ENCODE measurements at regions not wholly inside any gene's neighbourhood (a gene's known extent, or its start where the extent isn't known, plus 50 kb on each side); places are given as distances from the start of the nearest gene placed in this dataset.

DNA sequence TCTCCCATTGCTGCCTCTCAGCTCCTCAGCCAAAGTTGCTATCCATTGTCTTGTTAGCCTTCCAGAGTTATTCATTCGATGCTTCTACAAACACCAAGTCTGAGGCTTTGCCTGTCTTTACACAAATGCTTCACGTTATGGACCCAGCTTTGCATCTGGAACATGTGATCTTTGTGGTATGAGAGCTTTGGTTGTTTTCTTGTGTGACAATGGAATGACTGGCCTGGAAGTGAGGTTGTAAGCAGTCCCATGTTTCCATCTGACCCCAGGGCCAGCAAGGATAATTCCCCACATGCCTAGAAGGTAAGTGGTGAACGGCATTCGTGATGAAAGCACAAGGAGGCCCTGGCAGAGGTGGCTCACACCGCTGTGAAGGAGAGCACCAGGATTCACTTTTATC, 866.7 kb upstream of the TMEM132C start:
- dilution Hi-C loops (cut with MboI; ENCODE audit: extremely low pct_ligation_motif_present, low sequenced_read_pairs) = no loop called here
- no peak for FAIRE-seq
- CTCF ChIA-PET = no interaction called here

More for the DNA sequence above, 866.7 kb upstream of the TMEM132C start:
- Histone ChIP-seq H3K79me2 (ENCODE audit: control insufficient read depth, insufficient read depth, low read length) (no peaks in the 10 kb centered on the region), H3K27ac (ENCODE audit: insufficient read depth, low read depth, low read length) (no peak overlapping the region), H3K4me1 (ENCODE audit: control insufficient read depth, extremely low read depth, insufficient read depth, low read length) (no peaks in the 10 kb centered on the region), H3K4me2 (ENCODE audit: insufficient read depth, low read length) (no peak overlapping the region), H4K20me1 (replicated peaks; ENCODE audit: control insufficient read depth, extremely low read depth, insufficient read depth, low read length) (no peaks in the 10 kb centered on the region), H3K36me3 (ENCODE audit: control insufficient read depth in 2 of 2, extremely low read depth in 1 of 2, insufficient read depth in 2 of 2, low read length in 2 of 2) (no peaks in the 10 kb centered on the region), H3K9me3 (replicated peaks; ENCODE audit: control insufficient read depth, insufficient read depth, low read length) (peaks cover 1% of the 10 kb centered on the region), H3K27me3 (ENCODE audit: control insufficient read depth in 2 of 2, insufficient read depth in 2 of 2, low read length in 2 of 2) (no peaks in the 10 kb centered on the region), H3K9ac (replicated peaks; ENCODE audit: extremely low read depth, insufficient read depth, low read length) (no peak overlapping the region), H2AFZ (ENCODE audit: low read depth, low read length) (no peak overlapping the region), H3K9me1 (replicated peaks; ENCODE audit: control insufficient read depth, extremely low read depth, insufficient read depth, low read length) (no peaks in the 10 kb centered on the region), H3K4me3 (replicated peaks in 1 of 3; ENCODE audit: insufficient read depth in 1 of 3, low read depth in 1 of 3, low read length in 3 of 3) (no peak overlapping the region)
- POLR2A ChIA-PET = no interaction called here
- no peak for TF ChIP-seq POLR2AphosphoS5 (IDR thresholded peaks at IDR 0.05; ENCODE audit: insufficient read depth, low read depth, low read length)
- no peak for TF ChIP-seq FOS (IDR thresholded peaks at IDR 0.05; ENCODE audit: borderline replicate concordance, insufficient read depth, low read length)
- TF ChIP-seq JUN (IDR thresholded peaks at IDR 0.05; ENCODE audit: borderline replicate concordance, insufficient read depth, insufficient read length, low read depth) = no peak
- no peak for TF ChIP-seq MYC (IDR thresholded peaks at IDR 0.05; ENCODE audit: low read depth, low read length)
- TF ChIP-seq, protein P1, sequence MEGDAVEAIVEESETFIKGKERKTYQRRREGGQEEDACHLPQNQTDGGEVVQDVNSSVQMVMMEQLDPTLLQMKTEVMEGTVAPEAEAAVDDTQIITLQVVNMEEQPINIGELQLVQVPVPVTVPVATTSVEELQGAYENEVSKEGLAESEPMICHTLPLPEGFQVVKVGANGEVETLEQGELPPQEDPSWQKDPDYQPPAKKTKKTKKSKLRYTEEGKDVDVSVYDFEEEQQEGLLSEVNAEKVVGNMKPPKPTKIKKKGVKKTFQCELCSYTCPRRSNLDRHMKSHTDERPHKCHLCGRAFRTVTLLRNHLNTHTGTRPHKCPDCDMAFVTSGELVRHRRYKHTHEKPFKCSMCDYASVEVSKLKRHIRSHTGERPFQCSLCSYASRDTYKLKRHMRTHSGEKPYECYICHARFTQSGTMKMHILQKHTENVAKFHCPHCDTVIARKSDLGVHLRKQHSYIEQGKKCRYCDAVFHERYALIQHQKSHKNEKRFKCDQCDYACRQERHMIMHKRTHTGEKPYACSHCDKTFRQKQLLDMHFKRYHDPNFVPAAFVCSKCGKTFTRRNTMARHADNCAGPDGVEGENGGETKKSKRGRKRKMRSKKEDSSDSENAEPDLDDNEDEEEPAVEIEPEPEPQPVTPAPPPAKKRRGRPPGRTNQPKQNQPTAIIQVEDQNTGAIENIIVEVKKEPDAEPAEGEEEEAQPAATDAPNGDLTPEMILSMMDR (IDR thresholded peaks at IDR 0.05; ENCODE audit: extremely low read depth in 1 of 2, insufficient read depth in 1 of 2, low read depth in 1 of 2, low read length in 2 of 2) = no peak
- no peak for TF ChIP-seq EZH2 (IDR thresholded peaks at IDR 0.05; ENCODE audit: borderline replicate concordance, low read depth, low read length, severe bottlenecking)
- no peak for TF ChIP-seq POLR2A (IDR thresholded peaks at IDR 0.05; ENCODE audit: low read depth, low read length)
- TF ChIP-seq, protein P2, sequence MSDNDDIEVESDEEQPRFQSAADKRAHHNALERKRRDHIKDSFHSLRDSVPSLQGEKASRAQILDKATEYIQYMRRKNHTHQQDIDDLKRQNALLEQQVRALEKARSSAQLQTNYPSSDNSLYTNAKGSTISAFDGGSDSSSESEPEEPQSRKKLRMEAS (IDR thresholded peaks at IDR 0.05; ENCODE audit: insufficient read depth, insufficient read length) = no peak
- no peak for TF ChIP-seq GATA2 (IDR thresholded peaks at IDR 0.05; ENCODE audit: insufficient read depth, insufficient read length, low read depth, low read length)
- no peak for DNase-seq (ENCODE audit: low read depth, low spot score)
- intact Hi-C loops (cut with micrococcal nuclease) = no loop called here
- BruUV-seq (replicated peaks) = no TSS peak

Measured in endothelial cell of umbilical vein (primary cell).